TTC549 (cell line): ENCODE measurements at regions not wholly inside any gene's neighbourhood (a gene's known extent, or its start where the extent isn't known, plus 50 kb on each side); places are given as distances from the start of the nearest gene placed in this dataset.

Source experiments
- FAIRE-seq: peaks from 2 replicates; lab custom pipeline; 2012; peaks lifted over from hg19 to GRCh38; lab: Jason Lieb, UNC

GRCh38 chr13:72527333-72527732 is 200.1 kb downstream of the MZT1 start:
- no peak for FAIRE-seq

GRCh38 chr13:72523593-72523992 is 203.8 kb downstream of the MZT1 start:
- FAIRE-seq = no peak

GRCh38 chr13:72523049-72523448 is 204.4 kb downstream of the MZT1 start:
- FAIRE-seq = no peak

GRCh38 chr13:72521940-72522661 is 205.3 kb downstream of the MZT1 start:
- no peak for FAIRE-seq

- FAIRE-seq = no peak
These were observed 213.3 kb downstream of the MZT1 start for GRCh38 chr13:72514146-72514545.

- FAIRE-seq = no peak
These were observed 219.0 kb downstream of the MZT1 start for GRCh38 chr13:72508392-72508791.

- FAIRE-seq = no peak
These were observed 219.8 kb downstream of the MZT1 start for GRCh38 chr13:72507416-72508199.

- no peak for FAIRE-seq
These were observed 220.7 kb downstream of the MZT1 start for GRCh38 chr13:72506706-72507105.

- no peak for FAIRE-seq
These were observed 222.1 kb downstream of the MZT1 start for GRCh38 chr13:72505376-72505775.

GRCh38 chr13:72504131-72504841 is 223.1 kb downstream of the MZT1 start:
- no peak for FAIRE-seq

GRCh38 chr13:72500851-72501250 is 226.6 kb downstream of the MZT1 start:
- no peak for FAIRE-seq

GRCh38 chr13:72495681-72496080 is 231.7 kb downstream of the MZT1 start:
- no peak for FAIRE-seq

- FAIRE-seq = no peak
These were observed 237.7 kb downstream of the MZT1 start for GRCh38 chr13:72489751-72490150.

GRCh38 chr13:72473321-72473720 is 254.1 kb downstream of the MZT1 start:
- no peak for FAIRE-seq

GRCh38 chr13:72469906-72470305 is 257.5 kb downstream of the MZT1 start:
- FAIRE-seq = no peak

- FAIRE-seq = no peak
These were observed 263.9 kb downstream of the MZT1 start for GRCh38 chr13:72463561-72463960.

GRCh38 chr13:72462726-72463125 is 264.7 kb downstream of the MZT1 start:
- FAIRE-seq = no peak

GRCh38 chr13:72462166-72462565 is 265.3 kb downstream of the MZT1 start:
- FAIRE-seq = no peak

GRCh38 chr13:72458701-72459100 is 268.7 kb downstream of the MZT1 start:
- no peak for FAIRE-seq

- no peak for FAIRE-seq
These were observed 270.3 kb downstream of the MZT1 start for GRCh38 chr13:72457151-72457550.

- no peak for FAIRE-seq
These were observed 270.9 kb downstream of the MZT1 start for GRCh38 chr13:72456486-72456885.

- FAIRE-seq = no peak
These were observed 274.3 kb downstream of the MZT1 start for GRCh38 chr13:72453161-72453560.

GRCh38 chr13:72448082-72448481 is 279.3 kb downstream of the MZT1 start:
- FAIRE-seq = no peak
